Activated B cell treated with CpG ODN at 0.5 μM for 24 hours (primary cell): ENCODE measurements at regions not wholly inside any gene's neighbourhood (a gene's known extent, or its start where the extent isn't known, plus 50 kb on each side); places are given as distances from the start of the nearest gene placed in this dataset.

ENCODE experiments used
- ATAC-seq: fragments of 200-7000 bp; cut with Tn5 transposase; one replicate; pipeline ENCODE4 v1.10.0; 2021; ENCODE audit warnings: low read depth, mild to moderate bottlenecking, moderate library complexity
- CTCF ChIA-PET: fragments of 350-600 bp; sonication (Branson Sonifier 250); formaldehyde crosslinking; loops from one replicate; lab custom pipeline; 2021; ENCODE audit warnings: antibody characterized with exemption; lab: Charles Lee
- POLR2A ChIA-PET: fragments of 350-600 bp; sonication (Branson Sonifier 250); formaldehyde crosslinking; loops from one replicate; lab custom pipeline; 2021; ENCODE audit warnings: antibody characterized with exemption; lab: Charles Lee
- DNase-seq: peaks from one replicate; pipeline ENCODE4 v3.0.0; 2022
- H3K27ac Mint-ChIP-seq: one replicate; pipeline ENCODE4 v1.8.0; 2020; ENCODE audit warnings: mixed read lengths
- H3K27me3 Mint-ChIP-seq: one replicate; pipeline ENCODE4 v1.8.0; 2021; ENCODE audit warnings: mixed read lengths
- H3K36me3 Mint-ChIP-seq: one replicate; pipeline ENCODE4 v1.8.0; 2021; ENCODE audit warnings: low read depth, mixed read lengths
- H3K4me1 Mint-ChIP-seq: one replicate; pipeline ENCODE4 v1.8.0; 2021; ENCODE audit warnings: mixed read lengths
- H3K4me3 Mint-ChIP-seq: one replicate; pipeline ENCODE4 v1.8.0; 2020; ENCODE audit warnings: mild to moderate bottlenecking, mixed read lengths
- H3K9me3 Mint-ChIP-seq: one replicate; pipeline ENCODE4 v1.8.0; 2020; ENCODE audit warnings: mixed read lengths
- intact Hi-C: fragments of 100-400 bp; cut with micrococcal nuclease; formaldehyde crosslinking; loops from one replicate; pipeline ENCODE4 v1.15.1; 2024
- TF ChIP-seq, protein P1 (sequence below): fragments of 200-600 bp; IDR thresholded peaks from one replicate; pipeline ENCODE4 v1.8.0; 2022; ENCODE audit warnings: antibody characterized with exemption, mild to moderate bottlenecking

DNA sequence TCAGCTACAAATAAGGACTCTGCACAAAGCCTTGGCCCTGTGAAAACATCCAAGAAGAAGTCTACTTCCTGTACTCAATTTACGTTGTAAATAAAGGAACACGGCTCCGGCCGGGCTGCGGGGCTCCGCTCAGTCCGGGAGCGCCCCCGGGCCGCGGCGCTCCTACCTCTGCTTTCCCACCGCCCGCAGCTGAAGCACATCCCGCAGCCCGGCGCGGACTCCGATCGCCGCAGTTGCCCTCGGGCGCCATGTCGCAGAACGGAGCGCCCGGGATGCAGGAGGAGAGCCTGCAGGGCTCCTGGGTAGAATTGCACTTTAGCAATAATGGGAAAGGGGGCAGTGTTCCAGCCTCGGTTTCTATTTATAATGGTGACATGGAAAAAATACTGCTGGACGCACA, 502.3 kb upstream of the FOXG1 start:
- no peak for ATAC-seq

DNA sequence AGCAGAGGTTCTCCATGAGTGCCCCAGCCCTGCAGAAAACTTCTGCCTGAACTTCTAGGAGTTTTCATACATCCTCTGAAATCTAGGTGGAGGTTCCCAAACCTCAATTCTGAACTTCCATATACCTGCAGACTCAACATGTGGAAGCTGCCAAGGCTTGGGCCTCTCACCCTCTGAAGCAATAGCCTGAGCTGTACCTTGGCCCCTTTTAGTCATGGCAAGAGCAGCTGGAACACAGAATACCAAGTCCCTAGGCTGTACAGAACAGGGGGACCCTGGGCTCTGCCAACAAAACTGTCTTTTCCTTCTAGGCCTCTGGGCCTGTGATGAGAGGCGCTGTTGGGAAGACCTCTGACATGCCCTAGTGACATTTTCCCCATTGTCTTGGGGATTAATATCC, 494.3 kb upstream of the FOXG1 start:
- intact Hi-C loops: no loop called here
- POLR2A ChIA-PET: no interaction called here
- H3K36me3 Mint-ChIP-seq: no peaks in the 10 kb centered on the region

More for the DNA sequence above, 502.3 kb upstream of the FOXG1 start:
- Mint-ChIP-seq H3K9me3 (peaks cover 19% of the 10 kb centered on the region), H3K27me3 (no peaks in the 10 kb centered on the region), H3K27ac (no peak overlapping the region), H3K4me1 (no peaks in the 10 kb centered on the region), H3K4me3 (no peak overlapping the region), H3K36me3 (no peaks in the 10 kb centered on the region)
- intact Hi-C loops: no loop called here
- TF ChIP-seq, protein P1, sequence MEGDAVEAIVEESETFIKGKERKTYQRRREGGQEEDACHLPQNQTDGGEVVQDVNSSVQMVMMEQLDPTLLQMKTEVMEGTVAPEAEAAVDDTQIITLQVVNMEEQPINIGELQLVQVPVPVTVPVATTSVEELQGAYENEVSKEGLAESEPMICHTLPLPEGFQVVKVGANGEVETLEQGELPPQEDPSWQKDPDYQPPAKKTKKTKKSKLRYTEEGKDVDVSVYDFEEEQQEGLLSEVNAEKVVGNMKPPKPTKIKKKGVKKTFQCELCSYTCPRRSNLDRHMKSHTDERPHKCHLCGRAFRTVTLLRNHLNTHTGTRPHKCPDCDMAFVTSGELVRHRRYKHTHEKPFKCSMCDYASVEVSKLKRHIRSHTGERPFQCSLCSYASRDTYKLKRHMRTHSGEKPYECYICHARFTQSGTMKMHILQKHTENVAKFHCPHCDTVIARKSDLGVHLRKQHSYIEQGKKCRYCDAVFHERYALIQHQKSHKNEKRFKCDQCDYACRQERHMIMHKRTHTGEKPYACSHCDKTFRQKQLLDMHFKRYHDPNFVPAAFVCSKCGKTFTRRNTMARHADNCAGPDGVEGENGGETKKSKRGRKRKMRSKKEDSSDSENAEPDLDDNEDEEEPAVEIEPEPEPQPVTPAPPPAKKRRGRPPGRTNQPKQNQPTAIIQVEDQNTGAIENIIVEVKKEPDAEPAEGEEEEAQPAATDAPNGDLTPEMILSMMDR: no peak
- no peak for DNase-seq
- CTCF ChIA-PET: no interaction called here
- POLR2A ChIA-PET: no interaction called here

DNA sequence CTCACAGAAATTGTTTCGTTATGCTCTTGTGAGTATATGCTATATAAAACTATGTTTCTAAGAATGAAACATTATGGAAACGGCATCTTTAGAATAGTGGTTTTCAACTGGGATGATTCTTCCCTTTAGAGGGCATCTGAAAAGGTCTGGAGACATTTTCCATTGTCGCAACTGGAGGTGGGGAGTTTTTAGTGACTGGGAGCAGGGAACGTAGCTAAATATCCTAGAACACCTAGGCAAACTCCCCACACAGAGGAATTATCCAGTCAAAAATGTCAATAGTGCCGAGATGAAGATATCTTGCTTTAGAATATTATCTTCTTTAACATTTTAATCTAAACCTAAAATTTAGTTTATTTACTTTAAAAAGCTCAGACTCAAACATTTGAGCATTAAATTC, 486.1 kb upstream of the FOXG1 start:
- Mint-ChIP-seq H3K36me3 (no peaks in the 10 kb centered on the region), H3K27ac (no peak overlapping the region), H3K27me3 (no peaks in the 10 kb centered on the region), H3K4me3 (no peak overlapping the region), H3K9me3 (peaks cover 3% of the 10 kb centered on the region), H3K4me1 (no peaks in the 10 kb centered on the region)
- ATAC-seq (no peak), DNase-seq (no peak)
- intact Hi-C loops: no loop called here
- POLR2A ChIA-PET: no interaction called here
- TF ChIP-seq, protein P1: no peak
- CTCF ChIA-PET: no interaction called here

More for the DNA sequence above, 494.3 kb upstream of the FOXG1 start:
- CTCF ChIA-PET: no interaction called here
- peaks cover 13% of the 10 kb centered on the region for H3K9me3 Mint-ChIP-seq
- H3K27me3 Mint-ChIP-seq: no peaks in the 10 kb centered on the region
- TF ChIP-seq, protein P1: no peak
- no peak overlapping the region for H3K27ac Mint-ChIP-seq
- no peak overlapping the region for H3K4me3 Mint-ChIP-seq
- no peaks in the 10 kb centered on the region for H3K4me1 Mint-ChIP-seq
- DNase-seq (no peak), ATAC-seq (no peak)

- no peak for DNase-seq
- Mint-ChIP-seq H3K4me1 (no peaks in the 10 kb centered on the region), H3K27me3 (no peaks in the 10 kb centered on the region), H3K27ac (no peak overlapping the region), H3K36me3 (no peaks in the 10 kb centered on the region), H3K9me3 (peaks cover 3% of the 10 kb centered on the region), H3K4me3 (no peak overlapping the region)
- CTCF ChIA-PET: no interaction called here
- TF ChIP-seq, protein P1: no peak
- intact Hi-C loops: no loop called here
- ATAC-seq: no peak
- POLR2A ChIA-PET: no interaction called here
These were observed 485.5 kb upstream of the FOXG1 start for GRCh38 chr14:28280997-28281598.

GRCh38 chr14:28284546-28285300, 481.9 kb upstream of the FOXG1 start:
- ChIA-PET CTCF (no interaction called here), POLR2A (no interaction called here)
- Mint-ChIP-seq H3K9me3 (peaks cover 7% of the 10 kb centered on the region), H3K4me3 (no peak overlapping the region), H3K4me1 (no peaks in the 10 kb centered on the region), H3K27ac (no peak overlapping the region), H3K27me3 (no peaks in the 10 kb centered on the region), H3K36me3 (no peaks in the 10 kb centered on the region)
- DNase-seq (no peak), ATAC-seq (no peak)
- intact Hi-C loops: no loop called here
- TF ChIP-seq, protein P1: no peak
